Vagina (tissue), 2 donors: ENCODE measurements at regions not wholly inside any gene's neighbourhood (a gene's known extent, or its start where the extent isn't known, plus 50 kb on each side); places are given as distances from the start of the nearest gene placed in this dataset.

Experiments used
- DNase-seq, 2 donors: peaks; one replicate each; pipeline ENCODE4 v3.0.0-alpha.2; 2017; ENCODE audit errors: extremely low spot score in 2 of 2
- H3K27ac ChIP-seq: fragments of 200-600 bp; sonication (generic); one replicate; pipeline ENCODE4 v1.5.1; 2019
- H3K27me3 ChIP-seq: fragments of 200-600 bp; sonication (generic); one replicate; pipeline ENCODE4 v1.5.1; 2019
- H3K36me3 ChIP-seq, 2 donors: fragments of 200-600 bp; sonication (generic); one replicate each; pipeline ENCODE4 v1.5.1; 2017 to 2019
- H3K4me1 ChIP-seq: fragments of 200-600 bp; sonication (generic); one replicate; pipeline ENCODE4 v1.5.1; 2019
- H3K4me3 ChIP-seq, 2 donors: fragments of 200-600 bp; sonication (generic); 1 replicate in 1 of 2; 2 replicates in 1 of 2; pipeline ENCODE4 v1.5.1; 2016 to 2019
- H3K9me3 ChIP-seq: fragments of 200-600 bp; sonication (generic); one replicate; pipeline ENCODE4 v1.5.1; 2019
- POLR2A ChIP-seq, 2 donors: fragments of 450-650 bp; IDR thresholded peaks; one replicate each; pipeline ENCODE4 v1.6.1; 2017; ENCODE audit warnings: antibody characterized with exemption in 2 of 2, mild to moderate bottlenecking in 2 of 2, moderate library complexity in 2 of 2
- POLR2AphosphoS5 ChIP-seq, 2 donors: sonication (generic); formaldehyde crosslinking; IDR thresholded peaks; one replicate each; pipeline ENCODE4 v1.9.0; 2017; ENCODE audit warnings: antibody characterized with exemption in 2 of 2, mild to moderate bottlenecking in 2 of 2, low read depth in 1 of 2; ENCODE audit not compliant: insufficient read depth in 1 of 2
- intact Hi-C: fragments of 100-400 bp; cut with DNase I; formaldehyde crosslinking; loops from one replicate; pipeline ENCODE4 v1.15.1; 2023
- TF ChIP-seq, protein P1 (sequence below), 3 experiments: fragments of 450-650 bp in 2 of 3; fragments of 200-600 bp in 1 of 3; sonication (generic) in 1 of 3; IDR thresholded peaks; one replicate each; pipeline ENCODE4 v1.5.1; 2017 to 2019; ENCODE audit warnings: antibody characterized with exemption in 3 of 3, mild to moderate bottlenecking in 2 of 3, moderate library complexity in 2 of 3

DNA sequence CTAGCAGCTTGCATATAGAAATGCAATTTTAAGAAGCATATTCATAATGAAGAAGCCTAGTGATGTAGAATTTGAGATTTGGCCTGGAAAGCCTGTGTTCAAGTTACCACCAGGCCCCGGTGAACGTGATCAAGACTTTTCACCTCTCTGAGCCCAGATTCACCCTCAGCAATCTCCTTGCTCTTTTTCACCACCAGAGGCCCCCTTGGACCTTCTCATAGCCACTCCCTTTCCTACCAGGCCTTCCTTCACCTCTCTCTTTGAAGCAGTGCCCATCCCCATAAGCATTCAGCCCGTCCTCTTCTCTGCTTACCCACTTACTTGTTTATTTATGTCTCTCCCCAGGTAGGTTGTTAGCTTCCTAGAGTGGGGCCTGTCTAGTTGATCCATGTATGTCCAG, 1280.9 kb downstream of the AACS start:
- no peaks in the 10 kb centered on the region for H3K36me3 ChIP-seq
- H3K4me3 ChIP-seq = no peak overlapping the region
- H3K27ac ChIP-seq = no peak overlapping the region
- DNase-seq = no peak
- no peaks in the 10 kb centered on the region for H3K4me1 ChIP-seq
- no peaks in the 10 kb centered on the region for H3K9me3 ChIP-seq
- no peaks in the 10 kb centered on the region for H3K27me3 ChIP-seq
- TF ChIP-seq POLR2A (IDR thresholded peaks at IDR 0.05) (no peak), POLR2AphosphoS5 (IDR thresholded peaks at IDR 0.05; ENCODE audit: insufficient read depth in 1 of 2, low read depth in 1 of 2) (no peak)
- TF ChIP-seq, protein P1, sequence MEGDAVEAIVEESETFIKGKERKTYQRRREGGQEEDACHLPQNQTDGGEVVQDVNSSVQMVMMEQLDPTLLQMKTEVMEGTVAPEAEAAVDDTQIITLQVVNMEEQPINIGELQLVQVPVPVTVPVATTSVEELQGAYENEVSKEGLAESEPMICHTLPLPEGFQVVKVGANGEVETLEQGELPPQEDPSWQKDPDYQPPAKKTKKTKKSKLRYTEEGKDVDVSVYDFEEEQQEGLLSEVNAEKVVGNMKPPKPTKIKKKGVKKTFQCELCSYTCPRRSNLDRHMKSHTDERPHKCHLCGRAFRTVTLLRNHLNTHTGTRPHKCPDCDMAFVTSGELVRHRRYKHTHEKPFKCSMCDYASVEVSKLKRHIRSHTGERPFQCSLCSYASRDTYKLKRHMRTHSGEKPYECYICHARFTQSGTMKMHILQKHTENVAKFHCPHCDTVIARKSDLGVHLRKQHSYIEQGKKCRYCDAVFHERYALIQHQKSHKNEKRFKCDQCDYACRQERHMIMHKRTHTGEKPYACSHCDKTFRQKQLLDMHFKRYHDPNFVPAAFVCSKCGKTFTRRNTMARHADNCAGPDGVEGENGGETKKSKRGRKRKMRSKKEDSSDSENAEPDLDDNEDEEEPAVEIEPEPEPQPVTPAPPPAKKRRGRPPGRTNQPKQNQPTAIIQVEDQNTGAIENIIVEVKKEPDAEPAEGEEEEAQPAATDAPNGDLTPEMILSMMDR (IDR thresholded peaks at IDR 0.05) = no peak
- intact Hi-C loops = no loop called here

DNA sequence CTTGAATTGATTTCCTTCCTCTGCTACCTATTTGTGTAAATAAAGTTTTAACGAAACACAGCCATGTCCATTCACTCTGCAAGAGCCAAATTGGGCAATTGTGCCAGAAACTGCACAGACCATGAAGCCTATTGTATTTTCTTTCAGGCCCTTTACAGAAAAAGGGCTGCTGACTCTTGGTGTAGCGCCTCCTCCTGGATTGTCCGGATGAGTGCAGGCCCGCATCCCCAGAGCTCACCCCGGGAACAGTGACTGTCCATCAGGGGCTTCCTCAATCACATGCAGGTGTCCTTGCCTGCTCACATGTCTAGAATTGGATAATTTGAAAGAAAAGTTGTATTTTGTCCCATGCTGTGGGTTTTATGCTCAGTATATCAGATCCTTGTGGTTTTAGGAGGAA, 1282.2 kb downstream of the AACS start:
- Histone ChIP-seq H3K9me3 (no peaks in the 10 kb centered on the region), H3K27ac (no peak overlapping the region), H3K4me3 (no peak overlapping the region), H3K36me3 (no peaks in the 10 kb centered on the region), H3K4me1 (no peaks in the 10 kb centered on the region), H3K27me3 (no peaks in the 10 kb centered on the region)
- TF ChIP-seq POLR2A (IDR thresholded peaks at IDR 0.05) (no peak), POLR2AphosphoS5 (IDR thresholded peaks at IDR 0.05; ENCODE audit: insufficient read depth in 1 of 2, low read depth in 1 of 2) (no peak)
- TF ChIP-seq, protein P1 (IDR thresholded peaks at IDR 0.05) = no peak
- intact Hi-C loops = no loop called here
- DNase-seq = no peak

DNA sequence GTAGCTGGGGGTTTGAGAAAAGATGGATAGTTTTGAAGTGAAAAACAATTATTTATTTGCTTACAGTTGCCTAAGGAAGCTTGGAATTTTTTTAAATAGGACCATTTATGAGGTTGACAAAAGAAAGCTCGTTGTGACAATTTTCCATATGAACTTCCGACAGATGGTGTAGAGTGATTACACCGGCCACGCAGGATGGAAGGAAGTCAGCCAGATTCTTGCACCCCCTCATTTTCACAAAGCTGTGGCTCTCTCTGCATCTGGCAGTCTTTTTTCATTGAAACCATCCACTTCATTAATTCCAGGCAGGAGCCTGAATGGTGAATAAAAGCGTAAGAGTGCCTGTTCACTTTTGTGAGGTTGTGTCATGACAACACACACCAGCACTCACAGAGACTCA, 1284.1 kb downstream of the AACS start:
- no peak for DNase-seq
- Histone ChIP-seq H3K27me3 (no peaks in the 10 kb centered on the region), H3K36me3 (no peaks in the 10 kb centered on the region), H3K9me3 (no peaks in the 10 kb centered on the region), H3K27ac (no peak overlapping the region), H3K4me3 (no peak overlapping the region), H3K4me1 (no peaks in the 10 kb centered on the region)
- intact Hi-C loops = no loop called here
- TF ChIP-seq, protein P1 (IDR thresholded peaks at IDR 0.05) = no peak
- TF ChIP-seq POLR2A (IDR thresholded peaks at IDR 0.05) = no peak
- no peak for TF ChIP-seq POLR2AphosphoS5 (IDR thresholded peaks at IDR 0.05; ENCODE audit: insufficient read depth in 1 of 2, low read depth in 1 of 2)

DNA sequence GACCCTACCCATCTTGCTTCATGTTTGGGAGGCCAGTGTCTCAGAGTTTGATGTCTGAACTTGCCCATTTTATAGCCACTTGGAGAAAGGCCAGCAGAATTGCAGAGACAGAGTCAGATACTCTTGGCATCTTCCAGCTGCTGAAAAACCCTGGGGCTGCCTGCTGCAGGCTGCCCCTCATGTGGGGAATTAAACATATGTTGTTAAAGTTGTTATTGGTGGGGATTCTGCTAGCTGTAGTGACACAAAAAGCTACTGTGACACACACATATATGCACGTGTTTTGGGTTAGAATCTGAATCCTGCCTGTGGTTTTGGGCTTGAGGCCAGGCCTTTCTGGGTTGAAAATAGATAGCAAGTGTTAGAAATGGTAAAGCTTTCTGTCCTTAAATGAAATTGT, 1288.4 kb downstream of the AACS start:
- no peak for DNase-seq
- intact Hi-C loops = no loop called here
- TF ChIP-seq POLR2A (IDR thresholded peaks at IDR 0.05) (no peak), POLR2AphosphoS5 (IDR thresholded peaks at IDR 0.05; ENCODE audit: insufficient read depth in 1 of 2, low read depth in 1 of 2) (no peak)
- TF ChIP-seq, protein P1 (IDR thresholded peaks at IDR 0.05) = no peak

DNA sequence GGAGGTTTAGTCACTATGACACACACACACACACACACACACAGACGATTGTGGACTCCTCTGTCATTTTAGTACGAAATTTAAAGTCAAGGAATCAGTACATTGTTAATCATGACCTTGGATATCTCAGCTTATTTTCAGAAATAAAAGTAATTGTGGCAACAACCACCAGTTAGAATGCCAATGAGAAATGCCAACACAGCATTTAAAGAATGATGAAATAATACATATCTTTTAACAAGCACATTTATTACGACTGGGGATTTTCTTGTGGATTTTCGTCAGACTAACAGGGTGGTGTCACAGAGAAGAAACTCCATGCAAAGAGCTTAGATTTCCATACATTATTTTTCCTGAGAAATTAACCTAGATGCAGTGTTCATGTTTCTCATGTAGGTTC, 1289.4 kb downstream of the AACS start:
- H3K9me3 ChIP-seq = no peaks in the 10 kb centered on the region
- no peak for DNase-seq
- no peaks in the 10 kb centered on the region for H3K36me3 ChIP-seq
- no peak overlapping the region for H3K4me3 ChIP-seq
- H3K27ac ChIP-seq = no peak overlapping the region
- intact Hi-C loops = no loop called here
- TF ChIP-seq, protein P1 (IDR thresholded peaks at IDR 0.05) = no peak
- no peak for TF ChIP-seq POLR2A (IDR thresholded peaks at IDR 0.05)
- TF ChIP-seq POLR2AphosphoS5 (IDR thresholded peaks at IDR 0.05; ENCODE audit: insufficient read depth in 1 of 2, low read depth in 1 of 2) = no peak
- no peaks in the 10 kb centered on the region for H3K27me3 ChIP-seq
- H3K4me1 ChIP-seq = no peaks in the 10 kb centered on the region

More for the DNA sequence above, 1288.4 kb downstream of the AACS start:
- Histone ChIP-seq H3K4me3 (no peak overlapping the region), H3K27ac (no peak overlapping the region), H3K27me3 (no peaks in the 10 kb centered on the region), H3K9me3 (no peaks in the 10 kb centered on the region), H3K36me3 (no peaks in the 10 kb centered on the region), H3K4me1 (no peaks in the 10 kb centered on the region)
